ENCODE measurements at regions not wholly inside any gene's neighbourhood (a gene's known extent, or its start where the extent isn't known, plus 50 kb on each side); places are given as distances from the start of the nearest gene placed in this dataset.

DNA sequence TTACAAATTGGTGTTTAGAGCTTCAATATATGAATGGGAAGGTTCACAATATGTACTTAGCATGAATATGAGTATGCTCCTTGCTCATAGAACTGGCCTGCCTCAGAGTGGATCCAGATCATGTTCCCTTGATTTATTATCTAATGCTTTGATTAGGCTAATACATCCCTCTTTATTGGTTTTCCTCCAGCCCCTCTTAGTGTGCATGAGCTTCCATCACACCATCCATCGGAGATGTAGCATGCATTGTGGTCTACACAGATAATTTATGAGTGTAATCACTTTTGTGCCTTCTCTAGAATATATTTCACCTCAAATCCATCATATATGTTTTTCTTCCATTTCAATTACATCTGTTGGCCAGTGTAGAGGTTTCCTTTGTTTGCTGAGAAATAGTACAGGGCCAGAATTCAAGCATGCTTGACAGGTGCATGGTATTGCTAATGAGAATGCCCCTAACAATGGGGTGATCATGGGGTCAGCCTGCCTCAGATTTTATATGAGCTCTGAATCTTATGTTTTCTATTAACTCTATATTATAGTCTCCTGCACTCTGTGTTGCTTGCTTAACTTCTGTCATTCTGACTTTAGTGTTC is 786.4 kb upstream of the ARPP21 start:
- TF ChIP-seq, protein P1, sequence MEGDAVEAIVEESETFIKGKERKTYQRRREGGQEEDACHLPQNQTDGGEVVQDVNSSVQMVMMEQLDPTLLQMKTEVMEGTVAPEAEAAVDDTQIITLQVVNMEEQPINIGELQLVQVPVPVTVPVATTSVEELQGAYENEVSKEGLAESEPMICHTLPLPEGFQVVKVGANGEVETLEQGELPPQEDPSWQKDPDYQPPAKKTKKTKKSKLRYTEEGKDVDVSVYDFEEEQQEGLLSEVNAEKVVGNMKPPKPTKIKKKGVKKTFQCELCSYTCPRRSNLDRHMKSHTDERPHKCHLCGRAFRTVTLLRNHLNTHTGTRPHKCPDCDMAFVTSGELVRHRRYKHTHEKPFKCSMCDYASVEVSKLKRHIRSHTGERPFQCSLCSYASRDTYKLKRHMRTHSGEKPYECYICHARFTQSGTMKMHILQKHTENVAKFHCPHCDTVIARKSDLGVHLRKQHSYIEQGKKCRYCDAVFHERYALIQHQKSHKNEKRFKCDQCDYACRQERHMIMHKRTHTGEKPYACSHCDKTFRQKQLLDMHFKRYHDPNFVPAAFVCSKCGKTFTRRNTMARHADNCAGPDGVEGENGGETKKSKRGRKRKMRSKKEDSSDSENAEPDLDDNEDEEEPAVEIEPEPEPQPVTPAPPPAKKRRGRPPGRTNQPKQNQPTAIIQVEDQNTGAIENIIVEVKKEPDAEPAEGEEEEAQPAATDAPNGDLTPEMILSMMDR (IDR thresholded peaks at IDR 0.05): no peak
- TF ChIP-seq POLR2A (IDR thresholded peaks at IDR 0.05) (no peak), POLR2AphosphoS5 (IDR thresholded peaks at IDR 0.05) (no peak)

Measured in sigmoid colon (tissue), 4 donors.